ENCODE measurements at regions not wholly inside any gene's neighbourhood (a gene's known extent, or its start where the extent isn't known, plus 50 kb on each side); places are given as distances from the start of the nearest gene placed in this dataset.

GRCh38 chr16:51458356-51459140, 307.5 kb upstream of the SALL1 start:
- Histone ChIP-seq H3K36me3 (ENCODE audit: control insufficient read depth, insufficient read depth, low read length) (no peaks in the 10 kb centered on the region), H3K4me3 (ENCODE audit: low read length) (no peak overlapping the region), H3K27me3 (ENCODE audit: control insufficient read depth, insufficient read depth, low read length) (no peaks in the 10 kb centered on the region), H3K9me3 (ENCODE audit: control insufficient read depth, low read length) (no peaks in the 10 kb centered on the region), H3K4me1 (ENCODE audit: control insufficient read depth, insufficient read depth, low read length) (no peaks in the 10 kb centered on the region), H3K9ac (ENCODE audit: low read length) (no peak overlapping the region)

DNA sequence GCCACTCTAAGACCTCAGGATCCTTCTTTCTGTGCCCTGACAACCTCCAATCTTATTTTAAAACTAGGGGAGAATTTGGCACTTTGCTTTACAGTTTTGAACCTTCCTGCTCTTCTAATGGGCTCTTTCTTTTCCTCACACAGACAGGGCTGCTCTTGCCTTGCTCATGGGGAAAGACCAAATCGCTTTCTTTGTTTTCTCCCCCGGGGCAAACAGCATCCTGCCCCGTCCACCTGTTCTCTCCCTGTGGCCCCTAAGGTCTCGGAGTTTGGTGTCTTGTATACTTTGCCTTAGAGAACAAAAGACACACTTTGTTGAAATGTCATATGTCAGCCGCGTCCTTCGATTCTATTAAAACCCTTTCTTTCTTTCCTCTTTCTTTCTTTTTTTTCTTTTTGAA, 306.7 kb upstream of the SALL1 start:
- Histone ChIP-seq H3K4me3 (ENCODE audit: low read length) (no peak overlapping the region), H3K4me1 (ENCODE audit: control insufficient read depth, insufficient read depth, low read length) (no peaks in the 10 kb centered on the region)

DNA sequence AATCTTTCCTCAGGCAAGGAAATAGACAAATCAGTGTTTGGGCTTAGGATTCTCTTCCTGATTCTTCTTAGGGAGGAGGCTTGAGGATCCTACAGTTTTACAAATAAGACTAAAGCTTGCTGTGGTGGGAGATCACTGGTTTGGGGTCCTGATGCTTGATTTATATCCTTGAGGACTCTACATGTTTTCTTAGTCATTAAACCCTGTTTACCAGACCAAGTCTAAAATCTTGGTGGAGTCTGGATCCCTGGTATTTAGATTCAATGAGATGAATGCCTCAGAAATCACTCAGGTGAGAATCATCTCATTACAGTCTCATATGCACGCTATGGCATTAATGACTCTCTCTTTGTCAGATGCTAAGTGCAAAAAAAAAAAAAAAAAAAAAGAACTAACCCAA, 304.3 kb upstream of the SALL1 start:
- H3K9me3 ChIP-seq (ENCODE audit: control insufficient read depth, low read length): no peaks in the 10 kb centered on the region
- H3K9ac ChIP-seq (ENCODE audit: low read length): no peak overlapping the region
- no peak overlapping the region for H3K4me3 ChIP-seq (ENCODE audit: low read length)
- no peaks in the 10 kb centered on the region for H3K36me3 ChIP-seq (ENCODE audit: control insufficient read depth, insufficient read depth, low read length)
- no peaks in the 10 kb centered on the region for H3K4me1 ChIP-seq (ENCODE audit: control insufficient read depth, insufficient read depth, low read length)
- H3K27me3 ChIP-seq (ENCODE audit: control insufficient read depth, insufficient read depth, low read length): no peaks in the 10 kb centered on the region

More for the DNA sequence above, 306.7 kb upstream of the SALL1 start:
- Histone ChIP-seq H3K27me3 (ENCODE audit: control insufficient read depth, insufficient read depth, low read length) (no peaks in the 10 kb centered on the region), H3K9ac (ENCODE audit: low read length) (no peak overlapping the region), H3K36me3 (ENCODE audit: control insufficient read depth, insufficient read depth, low read length) (no peaks in the 10 kb centered on the region), H3K9me3 (ENCODE audit: control insufficient read depth, low read length) (no peaks in the 10 kb centered on the region)

- Histone ChIP-seq H3K9me3 (ENCODE audit: control insufficient read depth, low read length) (no peaks in the 10 kb centered on the region), H3K4me1 (ENCODE audit: control insufficient read depth, insufficient read depth, low read length) (no peaks in the 10 kb centered on the region), H3K9ac (ENCODE audit: low read length) (no peak overlapping the region), H3K4me3 (ENCODE audit: low read length) (no peak overlapping the region), H3K36me3 (ENCODE audit: control insufficient read depth, insufficient read depth, low read length) (no peaks in the 10 kb centered on the region), H3K27me3 (ENCODE audit: control insufficient read depth, insufficient read depth, low read length) (no peaks in the 10 kb centered on the region)
Observed at GRCh38 chr16:51453251-51453650, 302.2 kb upstream of the SALL1 start.

DNA sequence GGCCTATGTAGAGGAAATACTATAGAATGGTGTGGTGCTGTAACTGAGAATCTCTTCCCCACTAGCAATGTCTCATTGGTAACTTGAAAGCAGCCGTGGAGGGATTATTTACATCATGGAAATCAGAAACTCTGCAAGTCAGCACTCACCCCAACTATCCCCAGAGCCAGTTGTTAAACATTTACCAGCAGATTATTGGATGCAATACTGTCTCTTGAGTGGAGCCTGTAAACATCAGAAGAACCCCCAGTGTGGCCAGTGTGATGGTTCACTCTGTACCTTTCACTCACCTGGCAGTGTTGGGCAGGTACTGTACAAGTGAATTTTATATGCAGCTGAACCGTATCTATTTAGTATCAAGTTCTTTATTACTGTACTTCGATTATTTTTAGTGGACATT, 299.8 kb upstream of the SALL1 start:
- H3K9ac ChIP-seq (ENCODE audit: low read length): no peak overlapping the region
- H3K4me3 ChIP-seq (ENCODE audit: low read length): no peak overlapping the region
- no peaks in the 10 kb centered on the region for H3K9me3 ChIP-seq (ENCODE audit: control insufficient read depth, low read length)
- no peaks in the 10 kb centered on the region for H3K36me3 ChIP-seq (ENCODE audit: control insufficient read depth, insufficient read depth, low read length)
- no peaks in the 10 kb centered on the region for H3K4me1 ChIP-seq (ENCODE audit: control insufficient read depth, insufficient read depth, low read length)
- no peaks in the 10 kb centered on the region for H3K27me3 ChIP-seq (ENCODE audit: control insufficient read depth, insufficient read depth, low read length)

- Histone ChIP-seq H3K27me3 (ENCODE audit: control insufficient read depth, insufficient read depth, low read length) (no peaks in the 10 kb centered on the region), H3K4me1 (ENCODE audit: control insufficient read depth, insufficient read depth, low read length) (no peaks in the 10 kb centered on the region), H3K36me3 (ENCODE audit: control insufficient read depth, insufficient read depth, low read length) (no peaks in the 10 kb centered on the region), H3K9me3 (ENCODE audit: control insufficient read depth, low read length) (no peaks in the 10 kb centered on the region), H3K4me3 (ENCODE audit: low read length) (no peak overlapping the region), H3K9ac (ENCODE audit: low read length) (no peak overlapping the region)
Observed at GRCh38 chr16:51450376-51450775, 299.3 kb upstream of the SALL1 start.

DNA sequence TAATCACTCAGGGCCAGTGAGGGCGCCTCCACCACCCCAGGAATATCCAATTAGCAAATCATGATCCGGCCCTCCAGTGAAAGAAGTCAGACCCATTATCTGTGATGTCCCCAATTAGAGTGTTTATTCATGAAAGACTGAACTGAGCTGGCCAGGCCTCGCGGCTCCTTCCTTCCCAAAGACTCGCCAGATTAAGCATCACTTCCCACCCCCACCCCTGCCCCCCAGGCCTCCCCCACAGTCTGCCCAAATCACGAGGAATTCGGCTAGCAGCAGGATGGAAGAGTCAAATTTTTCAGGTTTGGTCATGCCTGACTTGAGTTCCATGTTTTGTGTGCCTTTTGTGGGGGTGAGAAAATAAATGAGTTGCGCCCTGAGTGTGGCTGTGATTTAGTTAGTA, 298.4 kb upstream of the SALL1 start:
- no peak overlapping the region for H3K9ac ChIP-seq (ENCODE audit: low read length)
- no peaks in the 10 kb centered on the region for H3K4me1 ChIP-seq (ENCODE audit: control insufficient read depth, insufficient read depth, low read length)
- H3K9me3 ChIP-seq (ENCODE audit: control insufficient read depth, low read length): no peaks in the 10 kb centered on the region
- H3K36me3 ChIP-seq (ENCODE audit: control insufficient read depth, insufficient read depth, low read length): no peaks in the 10 kb centered on the region
- H3K27me3 ChIP-seq (ENCODE audit: control insufficient read depth, insufficient read depth, low read length): no peaks in the 10 kb centered on the region
- no peak overlapping the region for H3K4me3 ChIP-seq (ENCODE audit: low read length)

DNA sequence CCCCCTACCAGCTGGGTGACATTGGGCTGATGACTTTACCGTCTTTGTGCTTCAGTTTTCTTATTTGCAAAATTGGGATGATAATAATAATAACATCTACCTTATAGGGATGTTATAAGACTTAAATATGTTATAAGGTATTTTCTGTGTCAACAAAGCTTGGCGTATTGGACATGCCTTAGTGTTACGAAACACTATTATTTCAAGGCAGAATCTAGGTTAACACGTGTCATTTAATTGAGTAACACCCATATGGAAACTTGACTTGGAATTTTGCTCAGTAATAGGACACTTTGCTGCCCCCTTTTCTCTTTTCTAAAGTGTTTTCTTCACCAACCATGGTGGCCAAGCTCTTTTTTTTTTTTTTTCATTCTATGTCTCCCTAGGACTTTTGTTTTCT, 294.2 kb upstream of the SALL1 start:
- Histone ChIP-seq H3K4me3 (ENCODE audit: low read length) (no peak overlapping the region), H3K36me3 (ENCODE audit: control insufficient read depth, insufficient read depth, low read length) (no peaks in the 10 kb centered on the region), H3K9ac (ENCODE audit: low read length) (no peak overlapping the region), H3K27me3 (ENCODE audit: control insufficient read depth, insufficient read depth, low read length) (no peaks in the 10 kb centered on the region), H3K4me1 (ENCODE audit: control insufficient read depth, insufficient read depth, low read length) (no peaks in the 10 kb centered on the region), H3K9me3 (ENCODE audit: control insufficient read depth, low read length) (no peaks in the 10 kb centered on the region)

- no peak overlapping the region for H3K9ac ChIP-seq (ENCODE audit: low read length)
- no peaks in the 10 kb centered on the region for H3K9me3 ChIP-seq (ENCODE audit: control insufficient read depth, low read length)
- no peaks in the 10 kb centered on the region for H3K36me3 ChIP-seq (ENCODE audit: control insufficient read depth, insufficient read depth, low read length)
- no peaks in the 10 kb centered on the region for H3K27me3 ChIP-seq (ENCODE audit: control insufficient read depth, insufficient read depth, low read length)
- no peak overlapping the region for H3K4me3 ChIP-seq (ENCODE audit: low read length)
- H3K4me1 ChIP-seq (ENCODE audit: control insufficient read depth, insufficient read depth, low read length): no peaks in the 10 kb centered on the region
Observed at GRCh38 chr16:51443934-51444333, 292.9 kb upstream of the SALL1 start.

DNA sequence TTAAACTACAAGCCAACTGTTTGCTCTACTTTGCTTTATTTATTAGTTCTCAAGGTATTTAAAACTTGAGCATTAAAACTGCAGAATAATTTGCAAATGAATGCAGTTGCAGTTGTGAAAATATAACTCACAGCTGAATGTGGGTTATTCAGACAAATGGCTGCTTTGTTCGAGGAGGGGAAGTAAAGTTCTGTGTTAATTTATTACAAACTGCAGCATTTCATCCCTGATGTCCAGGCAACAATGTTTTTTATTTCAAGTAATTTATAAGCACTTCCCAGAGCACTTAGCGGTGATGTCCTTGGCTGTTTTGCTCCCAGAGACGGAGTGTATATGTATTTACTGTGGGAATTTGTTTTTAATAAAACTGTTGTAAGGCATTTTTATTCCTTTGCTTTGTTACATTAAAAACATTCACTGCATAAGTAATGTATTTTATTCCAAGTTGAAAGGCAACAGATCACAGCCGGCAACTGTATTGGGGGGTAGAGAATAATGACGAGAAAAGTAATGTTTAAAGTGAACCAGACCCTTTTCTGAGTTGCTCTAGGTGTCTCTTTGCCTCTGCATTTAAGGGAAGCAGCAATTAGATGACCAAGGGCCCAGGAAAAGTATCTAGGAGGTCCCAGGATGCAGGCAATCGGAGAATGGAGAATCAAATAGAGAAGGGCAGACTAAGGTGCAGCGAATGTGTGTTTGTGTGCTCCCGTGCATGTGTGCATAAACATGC, 291.2 kb upstream of the SALL1 start:
- Histone ChIP-seq H3K36me3 (ENCODE audit: control insufficient read depth, insufficient read depth, low read length) (no peaks in the 10 kb centered on the region), H3K4me3 (ENCODE audit: low read length) (no peak overlapping the region), H3K27me3 (ENCODE audit: control insufficient read depth, insufficient read depth, low read length) (no peaks in the 10 kb centered on the region), H3K9ac (ENCODE audit: low read length) (no peak overlapping the region), H3K9me3 (ENCODE audit: control insufficient read depth, low read length) (no peaks in the 10 kb centered on the region), H3K4me1 (ENCODE audit: control insufficient read depth, insufficient read depth, low read length) (no peaks in the 10 kb centered on the region)

GRCh38 chr16:51440131-51440889, 289.2 kb upstream of the SALL1 start:
- H3K36me3 ChIP-seq (ENCODE audit: control insufficient read depth, insufficient read depth, low read length): no peaks in the 10 kb centered on the region
- no peak overlapping the region for H3K9ac ChIP-seq (ENCODE audit: low read length)
- H3K9me3 ChIP-seq (ENCODE audit: control insufficient read depth, low read length): no peaks in the 10 kb centered on the region
- H3K4me1 ChIP-seq (ENCODE audit: control insufficient read depth, insufficient read depth, low read length): no peaks in the 10 kb centered on the region
- no peaks in the 10 kb centered on the region for H3K27me3 ChIP-seq (ENCODE audit: control insufficient read depth, insufficient read depth, low read length)
- no peak overlapping the region for H3K4me3 ChIP-seq (ENCODE audit: low read length)

GRCh38 chr16:51439271-51439670, 288.2 kb upstream of the SALL1 start:
- Histone ChIP-seq H3K9ac (ENCODE audit: low read length) (no peak overlapping the region), H3K36me3 (ENCODE audit: control insufficient read depth, insufficient read depth, low read length) (no peaks in the 10 kb centered on the region)

More at GRCh38 chr16:51439271-51439670, 288.2 kb upstream of the SALL1 start:
- no peaks in the 10 kb centered on the region for H3K27me3 ChIP-seq (ENCODE audit: control insufficient read depth, insufficient read depth, low read length)
- H3K4me3 ChIP-seq (ENCODE audit: low read length): no peak overlapping the region
- H3K4me1 ChIP-seq (ENCODE audit: control insufficient read depth, insufficient read depth, low read length): no peaks in the 10 kb centered on the region
- no peaks in the 10 kb centered on the region for H3K9me3 ChIP-seq (ENCODE audit: control insufficient read depth, low read length)

Measured in mucosa of stomach (tissue), 1 donor.